ENCODE measurements at regions not wholly inside any gene's neighbourhood (a gene's known extent, or its start where the extent isn't known, plus 50 kb on each side); places are given as distances from the start of the nearest gene placed in this dataset.

DNA sequence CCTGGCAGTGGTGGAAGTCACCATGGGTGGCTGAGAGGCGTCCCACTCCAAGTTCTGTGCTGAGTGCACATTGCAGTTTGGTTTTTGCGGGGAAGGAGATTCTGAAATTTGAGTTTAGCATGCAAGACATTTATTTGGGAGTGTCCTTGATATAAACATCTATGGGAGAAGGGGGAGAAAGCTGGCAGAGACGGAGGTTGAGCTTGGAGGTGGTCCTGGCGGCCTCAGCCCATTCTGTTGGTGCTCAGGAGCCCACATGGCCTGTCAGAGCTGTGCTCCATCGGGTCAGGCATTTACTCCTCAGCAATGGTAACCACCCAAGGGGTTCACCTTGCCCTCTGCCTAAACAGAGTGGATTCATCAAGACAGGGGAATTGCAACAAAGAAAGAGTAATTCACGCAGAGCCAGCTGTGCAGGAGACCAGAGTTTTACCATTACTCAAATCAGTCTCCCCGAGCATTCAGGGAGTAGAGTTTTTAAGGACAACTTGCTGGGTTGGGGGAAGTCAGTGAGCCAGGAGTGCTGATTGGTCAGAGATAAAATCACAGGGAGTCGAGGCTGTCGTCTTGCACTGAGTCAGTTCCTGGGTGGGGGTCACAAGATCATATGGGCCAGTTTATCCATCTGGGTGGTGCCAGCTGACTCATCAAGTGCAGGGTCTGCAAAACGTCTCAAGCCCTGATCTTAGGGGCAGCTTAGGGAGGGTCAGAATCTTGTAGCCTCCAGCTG lies 323.3 kb upstream of the TMEM132C start:
- Histone ChIP-seq H2BK5ac (ENCODE audit: insufficient read length, low read length) (no peak overlapping the region), H3K9ac (ENCODE audit: extremely low read depth, insufficient read length, low read length) (no peak overlapping the region), H3K9me3 (ENCODE audit: control insufficient read depth, low read depth, low read length) (no peaks in the 10 kb centered on the region), H2AFZ (ENCODE audit: low read length) (no peak overlapping the region), H3K4me1 (ENCODE audit: insufficient read depth, low read length) (no peaks in the 10 kb centered on the region), H4K5ac (ENCODE audit: insufficient read length, low read depth, low read length) (no peak overlapping the region), H2BK120ac (ENCODE audit: low read depth, low read length, poor library complexity, severe bottlenecking) (no peak overlapping the region), H2BK15ac (ENCODE audit: low read depth, low read length) (no peak overlapping the region), H3K18ac (ENCODE audit: insufficient read length, low read depth, low read length) (no peak overlapping the region), H3K4me2 (ENCODE audit: insufficient read depth, insufficient read length, low read length) (no peak overlapping the region), H3K23ac (ENCODE audit: insufficient read length, low read depth, low read length) (no peak overlapping the region), H3K14ac (ENCODE audit: insufficient read depth, low read length) (no peak overlapping the region), H3K79me2 (ENCODE audit: insufficient read depth, low read length) (no peaks in the 10 kb centered on the region), H4K8ac (replicated peaks; ENCODE audit: insufficient read length, low read depth, low read length) (no peak overlapping the region), H4K91ac (ENCODE audit: insufficient read length, low read depth, low read length) (no peak overlapping the region), H3K27ac (ENCODE audit: insufficient read length, low read depth, low read length) (no peak overlapping the region), H3K23me2 (ENCODE audit: insufficient read length, low read depth, low read length, poor library complexity, severe bottlenecking) (no peaks in the 10 kb centered on the region), H3T11ph (ENCODE audit: low read length) (no peak overlapping the region), H3K79me1 (ENCODE audit: insufficient read depth, low read depth, low read length, poor library complexity, severe bottlenecking) (no peaks in the 10 kb centered on the region), H3K4ac (ENCODE audit: low read depth, low read length) (no peak overlapping the region), H3K56ac (ENCODE audit: insufficient read length, low read depth, low read length) (no peak overlapping the region), H2BK20ac (ENCODE audit: low read depth, low read length, poor library complexity, severe bottlenecking) (no peak overlapping the region), H2AK5ac (ENCODE audit: insufficient read length, low read length) (no peak overlapping the region), H2BK12ac (ENCODE audit: insufficient read length, low read depth, low read length) (no peak overlapping the region), H4K20me1 (ENCODE audit: control insufficient read depth, insufficient read depth, insufficient read length) (no peaks in the 10 kb centered on the region), H3K27me3 (ENCODE audit: insufficient read depth, low read length) (no peaks in the 10 kb centered on the region)
- no peak for DNase-seq
- no CpG with 5 or more reads among the region's 10 CpGs for WGBS (ENCODE audit: extremely low coverage, insufficient read length, low lambda C conversion rate)
- no peak for TF ChIP-seq CTCF (conservative IDR thresholded peaks at IDR 0.05)
- H3K4me1 Mint-ChIP-seq = no peaks in the 10 kb centered on the region
- no peak overlapping the region for H3K4me3 Mint-ChIP-seq
- H3K36me3 Mint-ChIP-seq (ENCODE audit: insufficient read depth in 1 of 3, low read depth in 3 of 3) = peaks cover 0 to 4% (median 0%) of the 10 kb centered on the region in 3 experiments; a peak in 1 of 7 replicates
- peaks cover 0 to 3% of the 10 kb centered on the region in 2 experiments; a peak in 1 of 5 replicates for H3K9me3 Mint-ChIP-seq
- no peak overlapping the region for H3K27ac Mint-ChIP-seq
- peaks cover 6% of the 10 kb centered on the region for H3K27me3 Mint-ChIP-seq (ENCODE audit: low read depth)

Data from H9 (cell line).